H7 (cell line): ENCODE measurements at regions not wholly inside any gene's neighbourhood (a gene's known extent, or its start where the extent isn't known, plus 50 kb on each side); places are given as distances from the start of the nearest gene placed in this dataset.
"Not testable (repeated sequence)": the region's sequence is repeated elsewhere in the genome, so short reads cannot be mapped to it uniquely, and the experiment has no call there.

Source experiments
- DNase-seq: peaks from one replicate; pipeline ENCODE4 v3.0.0; 2012
- H3K27me3 ChIP-seq: 2 replicates; pipeline ENCODE4 v1.6.0; 2011; ENCODE audit warnings: mild to moderate bottlenecking, low read length; ENCODE audit not compliant: control insufficient read depth, insufficient read depth
- H3K36me3 ChIP-seq: replicated peaks from 2 replicates; pipeline ENCODE4 v1.5.1; 2011; ENCODE audit warnings: low read length; ENCODE audit not compliant: control insufficient read depth, insufficient read depth
- H3K4me3 ChIP-seq: 2 replicates; pipeline ENCODE4 v1.5.1; 2011; ENCODE audit warnings: low read depth, mild to moderate bottlenecking, control low read depth, low read length, moderate library complexity; ENCODE audit not compliant: insufficient read depth

DNA sequence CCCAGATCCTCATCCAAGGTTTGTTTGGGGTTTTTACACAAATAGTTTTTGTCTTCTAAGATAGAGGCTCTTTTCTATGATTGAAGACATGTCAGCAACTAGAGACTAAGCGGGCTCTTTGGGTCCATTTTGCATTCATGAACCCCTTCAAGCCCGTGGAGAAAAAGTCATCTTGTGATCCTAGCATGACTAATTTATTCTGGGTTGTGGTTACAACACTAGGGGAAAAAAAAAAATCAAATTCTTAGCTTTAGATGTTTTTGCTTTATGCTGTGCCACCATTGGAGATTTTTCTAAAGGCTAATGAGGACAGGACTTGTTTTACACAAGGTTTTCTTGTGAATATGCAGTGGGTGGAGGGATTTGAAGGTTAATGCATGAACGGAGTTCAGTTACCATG is 440.0 kb downstream of the PCDH7 start:
- H3K27me3 ChIP-seq: no peaks in the 10 kb centered on the region
- no peak for DNase-seq
- no peaks in the 10 kb centered on the region for H3K36me3 ChIP-seq
- no peak overlapping the region for H3K4me3 ChIP-seq

DNA sequence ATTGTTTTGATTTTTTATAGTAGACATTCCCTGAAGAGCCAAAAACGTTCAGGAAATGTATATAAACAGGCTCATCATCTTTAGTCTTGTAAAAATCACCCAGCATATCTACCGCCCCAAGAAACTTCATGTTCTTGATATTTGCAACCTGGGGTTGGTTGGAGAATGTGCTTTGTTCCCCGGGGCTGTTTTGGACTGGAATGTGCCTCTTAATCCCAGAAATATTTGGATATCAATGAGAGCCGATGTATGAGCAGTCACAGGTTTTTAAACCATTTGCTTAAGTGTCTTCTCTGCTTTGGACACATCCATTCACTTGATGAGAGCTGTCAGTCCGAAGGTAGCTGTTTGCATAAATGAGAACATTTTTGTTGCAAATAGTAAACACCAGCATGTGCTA is 449.7 kb downstream of the PCDH7 start:
- no peaks in the 10 kb centered on the region for H3K27me3 ChIP-seq
- DNase-seq: no peak
- H3K36me3 ChIP-seq: no peaks in the 10 kb centered on the region
- no peak overlapping the region for H3K4me3 ChIP-seq

DNA sequence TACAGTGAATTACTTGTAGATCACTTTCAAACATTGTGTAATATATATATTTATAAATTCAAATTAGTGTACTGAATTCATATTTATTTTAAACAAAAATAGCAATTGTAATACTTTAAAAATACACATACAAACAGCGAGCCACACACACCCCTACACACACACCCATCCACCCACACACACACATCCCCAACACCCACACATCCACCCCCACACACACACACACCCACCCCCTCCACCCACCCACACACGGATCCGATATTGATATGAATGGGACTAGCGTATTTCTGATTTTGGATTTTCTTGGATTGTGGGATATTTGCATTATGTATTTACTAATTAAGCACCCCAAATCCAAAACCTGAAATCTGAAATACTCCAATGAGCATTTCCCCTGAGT is 451.2 kb downstream of the PCDH7 start:
- no peak overlapping the region for H3K4me3 ChIP-seq
- no peak for DNase-seq
- H3K36me3 ChIP-seq: no peaks in the 10 kb centered on the region
- H3K27me3 ChIP-seq: no peaks in the 10 kb centered on the region

DNA sequence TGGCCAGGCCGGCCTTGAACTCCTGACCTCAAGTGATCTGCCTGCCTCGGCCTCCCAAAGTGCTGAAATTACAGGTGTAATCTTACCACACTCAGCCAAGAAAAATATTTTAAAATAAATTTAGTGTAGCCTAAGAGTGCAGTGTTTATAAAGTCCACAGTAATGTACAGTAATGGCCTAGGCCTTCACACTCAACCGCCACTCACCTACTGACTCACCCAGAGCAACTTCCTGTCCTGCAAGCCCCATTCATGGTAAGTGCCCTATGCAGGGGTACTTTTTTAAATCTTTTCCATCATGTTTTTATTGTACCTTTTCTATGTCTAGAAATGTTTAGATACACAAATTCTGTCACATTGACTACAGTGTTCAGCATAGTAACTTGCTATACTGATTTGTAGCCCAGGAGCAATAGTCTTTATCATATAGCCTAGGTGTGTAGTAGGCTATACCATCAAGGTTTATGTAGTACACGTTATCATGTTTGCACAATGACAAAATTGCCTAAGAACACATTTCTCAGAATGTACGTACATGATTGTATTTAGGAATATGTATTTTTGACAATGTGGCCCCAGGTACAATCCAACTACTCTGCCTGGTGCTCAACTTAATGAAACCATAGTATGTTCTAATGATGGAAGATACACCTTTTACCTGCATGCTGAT is 455.2 kb downstream of the PCDH7 start:
- no peak for DNase-seq
- Histone ChIP-seq H3K4me3 (no peak overlapping the region), H3K27me3 (no peaks in the 10 kb centered on the region), H3K36me3 (no peaks in the 10 kb centered on the region)

DNA sequence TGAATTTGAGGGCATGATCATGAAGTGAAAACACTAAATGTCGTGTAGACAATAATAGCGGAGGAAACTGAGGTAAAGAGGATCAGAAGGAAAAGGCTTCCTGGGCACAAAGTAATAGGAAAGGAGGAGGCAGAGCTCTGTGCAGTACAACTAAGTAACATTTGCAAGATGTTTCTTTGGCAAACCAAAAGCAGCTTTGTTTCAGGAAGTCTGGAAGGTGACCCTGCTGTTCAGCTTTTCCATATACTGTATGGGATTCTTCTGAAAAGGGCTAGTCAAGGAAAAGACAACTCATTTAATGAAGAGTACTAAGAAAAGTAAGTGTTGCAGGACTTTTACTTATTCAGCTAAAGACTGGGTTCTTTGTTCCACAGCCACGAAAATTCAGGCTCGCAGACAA is 463.1 kb downstream of the PCDH7 start:
- DNase-seq: no peak
- no peak overlapping the region for H3K4me3 ChIP-seq
- no peaks in the 10 kb centered on the region for H3K27me3 ChIP-seq
- no peaks in the 10 kb centered on the region for H3K36me3 ChIP-seq

DNA sequence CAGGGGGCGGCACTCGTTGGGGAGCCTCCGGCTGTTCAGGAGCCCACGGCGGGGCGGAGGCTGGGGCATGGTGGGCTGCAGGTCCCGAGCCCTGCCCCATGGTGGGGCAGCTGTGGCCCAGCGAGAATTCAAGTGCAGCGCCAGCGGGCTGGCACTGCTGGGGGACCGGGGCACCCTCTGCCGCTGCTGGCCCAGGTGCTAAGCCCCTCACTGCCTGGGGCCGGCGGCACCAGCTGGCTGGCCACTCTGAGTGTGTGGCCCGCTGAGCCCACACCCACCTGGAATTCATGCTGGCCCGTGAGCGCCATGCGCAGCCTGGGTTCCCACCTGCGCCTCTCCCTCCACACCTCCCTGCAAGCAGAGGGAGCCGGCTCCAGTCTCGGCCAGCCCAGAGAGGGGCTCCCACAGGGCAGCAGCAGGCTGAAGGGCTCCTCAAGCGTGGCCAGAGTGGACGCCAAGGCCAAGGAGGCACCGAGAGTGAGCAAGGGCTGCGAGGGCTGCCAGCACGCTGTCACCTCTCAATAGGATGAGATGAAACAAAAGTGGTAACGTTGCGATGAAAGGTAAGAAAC is 464.9 kb downstream of the PCDH7 start:
- Histone ChIP-seq H3K4me3 (no peak overlapping the region), H3K36me3 (no peaks in the 10 kb centered on the region), H3K27me3 (no peaks in the 10 kb centered on the region)

DNA sequence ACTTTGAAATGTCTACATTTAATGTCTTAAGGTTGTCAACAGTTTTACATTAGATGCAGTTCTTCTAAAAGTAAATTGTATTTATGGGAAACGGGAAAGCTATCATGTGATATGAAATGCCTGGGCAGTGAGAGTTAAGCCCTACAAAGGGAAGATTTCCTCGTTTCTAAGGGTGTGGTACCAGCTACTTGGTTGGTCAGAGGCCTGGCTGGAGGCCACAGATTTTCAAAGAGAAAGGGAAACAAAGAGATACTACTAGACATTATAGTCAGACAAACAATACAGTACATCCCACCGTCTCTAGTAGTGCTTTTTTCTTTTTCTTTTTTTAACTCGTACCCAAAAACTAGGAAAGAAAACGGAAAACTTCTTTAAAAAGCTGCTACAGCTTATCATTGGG is 467.8 kb downstream of the PCDH7 start:
- DNase-seq: no peak
- Histone ChIP-seq H3K36me3 (no peaks in the 10 kb centered on the region), H3K4me3 (no peak overlapping the region), H3K27me3 (no peaks in the 10 kb centered on the region)

More for the DNA sequence above, 464.9 kb downstream of the PCDH7 start:
- DNase-seq: no peak

DNA sequence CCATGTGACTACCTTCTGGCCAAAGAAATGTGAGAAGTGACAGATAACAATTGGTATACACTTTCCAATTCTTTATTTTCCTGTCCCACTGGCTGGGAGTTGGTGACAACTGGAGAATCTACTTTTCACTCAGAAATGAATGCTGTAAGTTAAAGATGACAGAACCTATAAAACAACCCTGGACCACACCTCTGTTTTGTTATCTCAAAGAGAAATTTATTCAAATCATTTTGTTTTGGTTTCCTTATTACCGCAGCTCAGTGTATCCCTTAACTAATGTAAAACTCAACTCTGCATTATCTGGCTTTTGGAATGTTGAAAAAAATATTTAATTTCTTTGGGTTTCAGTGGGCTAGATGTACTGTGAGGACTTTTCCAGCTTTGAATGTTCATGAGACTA is 469.8 kb downstream of the PCDH7 start:
- Histone ChIP-seq H3K27me3 (no peaks in the 10 kb centered on the region), H3K36me3 (no peaks in the 10 kb centered on the region), H3K4me3 (no peak overlapping the region)
- no peak for DNase-seq

DNA sequence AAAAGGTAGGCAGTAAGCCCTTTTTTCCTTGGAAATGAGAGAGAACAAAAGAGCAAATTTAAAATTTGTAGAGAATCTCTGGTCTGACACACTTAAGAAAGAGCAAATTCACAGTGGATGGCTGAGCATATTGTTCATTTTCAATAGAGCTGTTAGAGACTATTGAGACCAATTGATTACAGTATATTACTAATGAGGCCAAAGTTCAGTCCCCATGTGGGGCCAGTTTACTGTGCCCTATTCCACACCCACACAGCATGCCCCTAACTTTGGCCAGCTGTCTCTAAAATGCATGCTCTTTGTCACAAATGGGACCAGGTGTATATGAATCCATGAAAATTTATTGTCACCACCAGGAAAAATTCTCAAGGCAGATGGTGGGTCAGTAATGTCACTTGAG is 470.5 kb downstream of the PCDH7 start:
- no peak for DNase-seq
- no peaks in the 10 kb centered on the region for H3K27me3 ChIP-seq
- H3K4me3 ChIP-seq: no peak overlapping the region
- no peaks in the 10 kb centered on the region for H3K36me3 ChIP-seq

DNA sequence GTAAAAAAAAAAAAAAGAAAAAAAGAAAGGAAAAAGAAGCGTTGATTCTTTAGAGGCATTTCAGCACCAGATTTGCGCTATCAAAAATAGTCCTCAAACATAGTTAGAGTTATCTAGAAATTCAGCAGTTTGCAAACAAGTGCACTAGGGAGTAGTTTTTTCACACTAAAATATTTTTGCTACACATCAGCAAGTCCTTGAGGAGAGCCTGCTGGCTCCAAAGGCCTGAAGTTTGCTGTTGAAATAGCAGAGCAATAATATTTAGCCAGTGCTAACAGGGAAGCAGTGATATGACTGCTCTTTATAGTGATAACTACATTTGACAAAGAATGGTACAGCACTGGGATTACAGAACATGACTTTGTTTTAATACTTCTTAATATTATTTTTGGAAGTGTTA is 472.2 kb downstream of the PCDH7 start:
- no peaks in the 10 kb centered on the region for H3K36me3 ChIP-seq
- H3K27me3 ChIP-seq: no peaks in the 10 kb centered on the region
- H3K4me3 ChIP-seq: no peak overlapping the region
- DNase-seq: no peak

DNA sequence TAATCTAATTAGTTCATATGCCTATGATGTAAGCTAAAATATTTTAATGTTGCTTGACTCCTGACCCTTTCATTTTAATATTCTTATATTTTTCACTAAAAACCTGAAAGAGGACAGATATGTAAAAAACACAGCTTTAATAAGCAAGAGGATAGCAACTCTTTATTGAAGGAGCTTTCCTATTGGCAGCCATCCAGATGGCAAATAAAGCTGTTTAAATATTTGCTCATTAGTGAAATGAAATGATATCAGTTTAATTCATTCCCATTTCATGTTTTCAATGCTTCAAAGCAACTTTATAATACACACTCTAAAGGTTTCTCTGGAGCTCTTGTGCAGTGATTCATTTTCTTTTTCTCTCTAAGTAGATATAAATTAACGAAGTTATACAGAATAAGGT is 473.4 kb downstream of the PCDH7 start:
- no peaks in the 10 kb centered on the region for H3K27me3 ChIP-seq
- no peaks in the 10 kb centered on the region for H3K36me3 ChIP-seq
- no peak overlapping the region for H3K4me3 ChIP-seq
- DNase-seq: no peak

DNA sequence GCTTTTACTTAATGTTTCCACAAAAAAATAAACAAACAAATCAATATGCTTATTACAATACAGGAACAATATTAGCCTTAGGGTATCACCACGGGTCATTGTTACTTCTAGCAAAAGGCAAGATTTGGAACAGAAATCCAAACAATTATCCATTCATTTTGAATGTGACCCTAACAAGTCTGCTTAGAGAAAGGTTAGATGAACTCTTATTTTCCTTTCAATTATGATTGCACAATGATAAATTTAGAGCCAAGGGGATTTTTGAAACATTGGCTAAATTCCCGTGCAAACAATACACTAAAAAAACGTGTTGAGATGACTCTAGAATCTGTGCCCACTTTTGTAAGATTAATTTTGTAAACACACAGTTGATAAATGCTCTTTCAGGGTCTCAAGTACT is 474.7 kb downstream of the PCDH7 start:
- H3K4me3 ChIP-seq: no peak overlapping the region
- H3K27me3 ChIP-seq: no peaks in the 10 kb centered on the region
- no peak for DNase-seq
- no peaks in the 10 kb centered on the region for H3K36me3 ChIP-seq

DNA sequence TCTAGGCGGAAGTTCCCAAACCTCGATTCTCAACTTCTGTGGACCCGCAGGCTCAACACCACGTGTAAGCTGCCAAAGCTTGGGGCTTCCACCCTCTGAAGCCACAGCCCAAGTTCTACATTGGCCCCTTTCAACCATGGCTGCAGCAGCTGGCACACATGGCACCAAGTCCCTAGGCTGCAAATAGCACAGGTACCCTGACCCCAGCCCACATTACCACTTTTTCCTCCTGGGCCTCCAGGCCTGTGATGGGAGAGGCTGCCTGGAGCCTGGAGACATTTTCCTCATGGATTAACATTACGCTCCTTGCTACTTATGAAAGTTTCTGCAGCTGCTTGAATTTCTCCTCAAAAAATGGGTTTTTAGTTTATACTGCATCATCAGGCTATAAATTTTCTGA is 479.5 kb downstream of the PCDH7 start:
- Histone ChIP-seq H3K36me3 (no peaks in the 10 kb centered on the region), H3K4me3 (no peak overlapping the region), H3K27me3 (no peaks in the 10 kb centered on the region)
- DNase-seq: no peak

DNA sequence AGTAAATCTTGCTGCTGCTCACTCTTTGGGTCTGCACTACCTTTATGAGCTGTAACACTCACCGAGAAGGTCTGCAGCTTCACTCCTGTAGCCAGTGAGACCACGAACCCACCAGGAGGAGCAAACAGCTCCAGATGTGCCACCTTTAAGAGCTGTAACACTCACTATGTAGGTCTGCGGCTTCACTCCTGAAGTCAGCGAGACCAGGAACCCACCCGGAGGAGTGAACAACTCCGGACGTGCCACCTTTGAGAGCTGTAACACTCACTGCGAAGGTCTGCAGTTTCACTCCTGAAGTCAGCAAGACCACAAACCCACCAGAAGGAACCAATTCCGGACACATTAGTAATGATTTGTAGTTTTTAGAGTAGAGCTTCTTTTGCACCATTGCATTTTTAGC is 481.9 kb downstream of the PCDH7 start:
- not testable (repeated sequence) for H3K36me3 ChIP-seq, H3K4me3 ChIP-seq, H3K27me3 ChIP-seq, DNase-seq

DNA sequence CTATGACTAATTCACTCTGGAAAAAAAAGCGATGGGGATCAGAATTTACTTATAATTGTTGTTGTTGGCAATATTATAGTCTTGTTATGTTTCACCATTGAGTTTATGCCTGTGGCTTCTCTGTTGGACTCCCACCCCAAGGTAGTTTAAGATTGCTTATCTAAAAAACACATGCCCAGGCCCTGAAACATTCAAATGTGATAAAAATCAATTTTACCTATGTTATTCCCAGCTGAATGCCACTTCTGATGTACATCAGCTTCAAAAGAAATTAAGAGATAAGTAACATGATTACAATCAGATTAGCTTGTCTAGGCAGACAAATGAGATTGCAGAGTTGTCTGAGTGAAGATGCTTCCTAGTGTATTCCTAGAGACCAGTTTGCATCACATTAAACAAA is 484.7 kb downstream of the PCDH7 start:
- DNase-seq: no peak
- Histone ChIP-seq H3K4me3 (no peak overlapping the region), H3K27me3 (no peaks in the 10 kb centered on the region), H3K36me3 (no peaks in the 10 kb centered on the region)

DNA sequence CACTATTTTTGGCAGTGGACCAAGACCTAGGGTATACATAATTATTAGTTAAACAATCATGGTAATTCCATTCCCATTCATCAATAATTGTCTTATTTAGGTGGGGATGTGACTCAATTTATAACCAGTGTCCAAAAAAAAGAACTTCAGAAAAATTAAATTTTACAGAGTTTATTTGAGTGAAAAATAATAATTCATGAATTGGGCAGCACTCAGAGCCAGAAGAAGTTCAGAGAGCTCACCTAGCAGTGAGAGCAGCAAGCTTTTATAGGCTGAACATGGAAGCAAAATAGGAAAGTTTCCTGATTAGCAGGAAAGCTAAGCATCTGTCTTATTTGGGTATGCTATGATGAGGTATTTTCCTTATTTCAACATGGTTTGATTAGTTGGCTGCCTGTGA is 500.8 kb downstream of the PCDH7 start:
- H3K27me3 ChIP-seq: no peaks in the 10 kb centered on the region

More for the DNA sequence above, 500.8 kb downstream of the PCDH7 start:
- Histone ChIP-seq H3K4me3 (no peak overlapping the region), H3K36me3 (no peaks in the 10 kb centered on the region)
- DNase-seq: no peak
